VCaP (cell line): ENCODE measurements at regions not wholly inside any gene's neighbourhood (a gene's known extent, or its start where the extent isn't known, plus 50 kb on each side); places are given as distances from the start of the nearest gene placed in this dataset.

ENCODE experiments used
- H3K27ac ChIP-seq: fragments of 450-650 bp; 2 replicates; pipeline ENCODE4 v1.5.1; 2017
- CTCF ChIP-seq: fragments of 450-650 bp; conservative IDR thresholded peaks from 2 replicates; pipeline ENCODE4 v1.5.1; 2017; ENCODE audit warnings: mild to moderate bottlenecking, moderate library complexity

GRCh38 chr1:96240438-96240837, 481.1 kb upstream of the PTBP2 start:
- TF ChIP-seq CTCF = no peak

DNA sequence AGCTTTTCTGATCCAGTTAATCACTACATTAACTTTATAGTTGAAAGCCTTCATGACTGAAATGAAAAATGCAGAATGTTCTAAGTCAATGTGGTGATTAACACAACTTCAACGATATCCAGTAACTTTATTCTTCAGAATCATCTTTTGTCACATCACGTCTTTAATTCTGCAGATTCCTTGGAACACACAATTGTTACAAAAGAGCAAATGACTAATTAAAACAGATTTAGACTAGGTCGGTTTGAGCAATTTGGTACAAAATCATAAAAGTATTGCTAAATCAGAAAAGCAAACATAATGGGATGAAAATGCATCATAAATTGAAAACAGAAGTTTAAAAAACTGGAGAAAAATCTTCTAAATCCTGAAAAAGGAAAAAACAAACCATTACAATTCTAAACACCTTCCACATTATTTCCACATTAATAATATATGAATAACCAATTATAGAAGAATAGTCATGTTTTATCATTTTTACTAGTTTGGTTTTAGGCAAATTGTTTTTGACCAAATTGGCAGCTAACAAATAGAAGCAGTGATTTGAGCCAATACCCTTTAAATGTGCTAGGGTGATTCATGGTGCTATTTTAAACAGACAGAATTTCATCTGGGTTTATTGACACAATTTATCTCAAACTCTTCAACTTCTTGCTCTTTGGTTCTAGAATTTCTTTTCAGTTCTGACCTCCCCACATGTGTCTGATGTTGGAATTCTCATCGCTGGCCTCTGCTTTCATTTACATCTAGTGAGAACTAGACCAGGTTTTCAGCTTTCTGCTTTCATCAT, 468.1 kb upstream of the PTBP2 start:
- H3K27ac ChIP-seq = no peak overlapping the region
- no peak for TF ChIP-seq CTCF

More at GRCh38 chr1:96240438-96240837, 481.1 kb upstream of the PTBP2 start:
- no peak overlapping the region for H3K27ac ChIP-seq

DNA sequence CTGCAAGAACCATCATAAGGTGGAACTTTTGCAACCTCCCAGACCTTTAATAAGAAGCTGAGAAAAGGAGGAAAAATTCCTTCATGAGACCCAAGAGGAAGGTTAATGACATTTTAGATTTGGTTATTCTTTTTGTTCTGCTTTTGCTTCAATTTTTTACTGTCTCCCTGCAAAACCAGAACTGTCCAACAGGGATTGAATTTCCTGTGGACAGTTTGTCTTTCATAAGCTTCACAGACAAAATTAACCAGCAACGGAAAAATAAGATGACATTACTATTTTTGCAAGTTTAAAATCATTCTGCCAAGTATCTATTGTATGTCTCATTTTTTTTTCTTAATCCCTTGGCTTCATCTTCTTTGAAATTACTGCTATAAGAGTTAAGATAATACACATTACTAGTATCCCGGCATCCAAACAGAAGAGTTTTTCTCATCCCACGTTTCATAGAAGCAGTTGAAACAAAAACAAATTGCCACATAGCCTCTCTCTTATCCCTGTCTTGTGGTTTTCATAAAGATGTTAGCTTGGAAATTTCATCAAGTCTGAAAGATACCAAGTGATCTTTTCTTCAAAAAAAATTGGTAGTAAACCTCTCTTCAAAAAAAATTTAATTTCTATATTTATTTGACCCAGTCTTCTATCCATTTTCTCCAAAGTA, 465.3 kb upstream of the PTBP2 start:
- TF ChIP-seq CTCF = no peak
- no peak overlapping the region for H3K27ac ChIP-seq

- H3K27ac ChIP-seq = no peak overlapping the region
- no peak for TF ChIP-seq CTCF
These were observed 462.2 kb upstream of the PTBP2 start for GRCh38 chr1:96259399-96259798.

GRCh38 chr1:96281491-96281890, 440.1 kb upstream of the PTBP2 start:
- no peak overlapping the region for H3K27ac ChIP-seq
- TF ChIP-seq CTCF = no peak

DNA sequence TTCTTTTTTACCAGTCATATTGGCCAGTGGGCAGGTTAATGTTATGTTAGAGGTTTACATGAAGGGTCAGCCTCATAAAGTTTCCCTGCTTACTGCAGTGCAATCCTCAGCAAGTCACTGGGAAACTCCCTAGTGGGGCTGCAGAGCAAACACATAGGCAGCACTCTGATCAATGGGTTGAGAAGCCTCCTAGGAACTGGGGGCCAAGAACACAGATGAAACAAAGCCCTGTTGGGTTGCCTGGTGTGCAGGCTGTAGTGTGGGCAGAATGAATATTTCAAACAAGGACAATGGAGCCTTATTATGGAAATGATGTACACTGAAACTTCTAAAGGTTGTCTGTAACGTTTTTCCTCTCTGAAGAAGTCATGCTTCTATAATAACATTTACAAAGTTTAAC, 431.6 kb upstream of the PTBP2 start:
- H3K27ac ChIP-seq = no peak overlapping the region
- no peak for TF ChIP-seq CTCF

GRCh38 chr1:96290801-96291200, 430.8 kb upstream of the PTBP2 start:
- TF ChIP-seq CTCF = no peak
- no peak overlapping the region for H3K27ac ChIP-seq
